SK-N-SH treated with all-trans-retinoic acid at 6 μM for 48 hours (cell line): ENCODE measurements at regions not wholly inside any gene's neighbourhood (a gene's known extent, or its start where the extent isn't known, plus 50 kb on each side); places are given as distances from the start of the nearest gene placed in this dataset.

Experiments used
- ARNTL ChIP-seq: fragments of 450-650 bp; formaldehyde crosslinking; IDR thresholded peaks from 2 replicates; pipeline ENCODE4 v1.5.0; 2020; ENCODE audit warnings: low read depth, mild to moderate bottlenecking, moderate library complexity, borderline replicate concordance
- CSDC2 ChIP-seq: fragments of 250-450 bp; sonication (Bioruptor Pico); IDR thresholded peaks from 2 replicates; pipeline ENCODE4 v1.5.0; 2020; ENCODE audit warnings: mild to moderate bottlenecking, moderate library complexity
- ESRRG ChIP-seq: fragments of 250-450 bp; sonication (Bioruptor Pico); IDR thresholded peaks from 2 replicates; pipeline ENCODE4 v1.6.1; 2021; ENCODE audit warnings: mild to moderate bottlenecking
- RARB ChIP-seq: fragments of 250-450 bp; sonication (Bioruptor Pico); IDR thresholded peaks from 2 replicates; pipeline ENCODE4 v1.8.0; 2021; ENCODE audit warnings: mild to moderate bottlenecking, moderate library complexity
- TCF4 ChIP-seq: fragments of 250-450 bp; sonication (Bioruptor Pico); IDR thresholded peaks from 2 replicates; pipeline ENCODE4 v1.8.0; 2021; ENCODE audit warnings: mild to moderate bottlenecking, moderate library complexity, borderline replicate concordance
- TOX ChIP-seq: fragments of 250-450 bp; sonication (Bioruptor Pico); IDR thresholded peaks from 2 replicates; pipeline ENCODE4 v1.8.0; 2021; ENCODE audit warnings: mild to moderate bottlenecking, moderate library complexity, borderline replicate concordance
- ZFP3 ChIP-seq: fragments of 250-450 bp; sonication (Bioruptor Pico); IDR thresholded peaks from 2 replicates; pipeline ENCODE4 v1.5.0; 2020; ENCODE audit warnings: mild to moderate bottlenecking, moderate library complexity
- TF ChIP-seq, protein P1 (sequence below): fragments of 250-450 bp; sonication (Bioruptor Pico); IDR thresholded peaks from 2 replicates; pipeline ENCODE4 v1.8.0; 2020; ENCODE audit warnings: mild to moderate bottlenecking, moderate library complexity, borderline replicate concordance
- TF ChIP-seq, protein P2 (sequence below): fragments of 250-450 bp; sonication (Bioruptor Pico); IDR thresholded peaks from 2 replicates; pipeline ENCODE4 v1.5.1; 2020; ENCODE audit warnings: low read depth, mild to moderate bottlenecking, moderate library complexity

- no peak for TF ChIP-seq TCF4
- TF ChIP-seq ARNTL (CRISPR knock-in tag), result no peak
- TF ChIP-seq ZFP3 (CRISPR knock-in tag), result no peak
- no peak for TF ChIP-seq RARB (CRISPR knock-in tag)
- TF ChIP-seq, protein P1, sequence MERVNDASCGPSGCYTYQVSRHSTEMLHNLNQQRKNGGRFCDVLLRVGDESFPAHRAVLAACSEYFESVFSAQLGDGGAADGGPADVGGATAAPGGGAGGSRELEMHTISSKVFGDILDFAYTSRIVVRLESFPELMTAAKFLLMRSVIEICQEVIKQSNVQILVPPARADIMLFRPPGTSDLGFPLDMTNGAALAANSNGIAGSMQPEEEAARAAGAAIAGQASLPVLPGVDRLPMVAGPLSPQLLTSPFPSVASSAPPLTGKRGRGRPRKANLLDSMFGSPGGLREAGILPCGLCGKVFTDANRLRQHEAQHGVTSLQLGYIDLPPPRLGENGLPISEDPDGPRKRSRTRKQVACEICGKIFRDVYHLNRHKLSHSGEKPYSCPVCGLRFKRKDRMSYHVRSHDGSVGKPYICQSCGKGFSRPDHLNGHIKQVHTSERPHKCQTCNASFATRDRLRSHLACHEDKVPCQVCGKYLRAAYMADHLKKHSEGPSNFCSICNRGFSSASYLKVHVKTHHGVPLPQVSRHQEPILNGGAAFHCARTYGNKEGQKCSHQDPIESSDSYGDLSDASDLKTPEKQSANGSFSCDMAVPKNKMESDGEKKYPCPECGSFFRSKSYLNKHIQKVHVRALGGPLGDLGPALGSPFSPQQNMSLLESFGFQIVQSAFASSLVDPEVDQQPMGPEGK, result no peak
- TF ChIP-seq TOX (CRISPR knock-in tag), result no peak
- TF ChIP-seq, protein P2, sequence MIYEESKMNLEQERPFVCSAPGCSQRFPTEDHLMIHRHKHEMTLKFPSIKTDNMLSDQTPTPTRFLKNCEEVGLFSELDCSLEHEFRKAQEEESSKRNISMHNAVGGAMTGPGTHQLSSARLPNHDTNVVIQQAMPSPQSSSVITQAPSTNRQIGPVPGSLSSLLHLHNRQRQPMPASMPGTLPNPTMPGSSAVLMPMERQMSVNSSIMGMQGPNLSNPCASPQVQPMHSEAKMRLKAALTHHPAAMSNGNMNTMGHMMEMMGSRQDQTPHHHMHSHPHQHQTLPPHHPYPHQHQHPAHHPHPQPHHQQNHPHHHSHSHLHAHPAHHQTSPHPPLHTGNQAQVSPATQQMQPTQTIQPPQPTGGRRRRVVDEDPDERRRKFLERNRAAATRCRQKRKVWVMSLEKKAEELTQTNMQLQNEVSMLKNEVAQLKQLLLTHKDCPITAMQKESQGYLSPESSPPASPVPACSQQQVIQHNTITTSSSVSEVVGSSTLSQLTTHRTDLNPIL (CRISPR knock-in tag), result no peak
- no peak for TF ChIP-seq ESRRG (CRISPR knock-in tag)
- TF ChIP-seq CSDC2 (CRISPR knock-in tag), result no peak
These were observed 212.6 kb downstream of the TBX18 start for GRCh38 chr6:84551797-84552196.
